Spleen (tissue), 11 donors: ENCODE measurements at regions not wholly inside any gene's neighbourhood (a gene's known extent, or its start where the extent isn't known, plus 50 kb on each side); places are given as distances from the start of the nearest gene placed in this dataset.

ENCODE experiments used
- DNase-seq: peaks from one replicate; pipeline ENCODE4 v3.0.0-alpha.2; 2020
- H3K27ac ChIP-seq, 8 donors: fragments of 200-600 bp; sonication (generic) in 7 of 8; 1 replicate in 4 of 8; 2 replicates in 4 of 8; pipeline versions ENCODE4 v1.5.0 to v1.8.0; 2016 to 2021; ENCODE audit warnings: inconsistent platforms in 4 of 8, mild to moderate bottlenecking in 4 of 8, moderate library complexity in 1 of 8
- H3K27me3 ChIP-seq, 7 donors: fragments of 200-600 bp; sonication (generic) in 6 of 7; replicated peaks in 1 of 7; 1 replicate in 4 of 7; 2 replicates in 3 of 7; pipeline versions ENCODE4 v1.5.0 to v1.8.0; 2016 to 2021; ENCODE audit warnings: inconsistent platforms in 3 of 7, mild to moderate bottlenecking in 1 of 7
- H3K36me3 ChIP-seq, 6 donors: fragments of 200-600 bp; sonication (generic) in 5 of 6; 1 replicate in 4 of 6; 2 replicates in 2 of 6; pipeline versions ENCODE4 v1.5.0 to v1.8.0; 2016 to 2021; ENCODE audit warnings: inconsistent platforms in 2 of 6
- H3K4me1 ChIP-seq, 6 donors: fragments of 200-600 bp; sonication (generic) in 5 of 6; 1 replicate in 3 of 6; 2 replicates in 3 of 6; pipeline versions ENCODE4 v1.5.0 to v1.8.0; 2016 to 2021; ENCODE audit warnings: inconsistent platforms in 3 of 6
- H3K4me3 ChIP-seq, 8 donors: fragments of 200-600 bp; sonication (generic) in 7 of 8; 1 replicate in 4 of 8; 2 replicates in 4 of 8; pipeline versions ENCODE4 v1.5.0 to v1.8.0; 2016 to 2021; ENCODE audit warnings: inconsistent platforms in 4 of 8, mild to moderate bottlenecking in 4 of 8, moderate library complexity in 2 of 8
- H3K9me3 ChIP-seq, 8 donors: fragments of 200-600 bp; sonication (generic) in 7 of 8; 1 replicate in 4 of 8; 2 replicates in 4 of 8; pipeline versions ENCODE4 v1.5.0 to v1.8.0; 2016 to 2021; ENCODE audit warnings: inconsistent platforms in 4 of 8
- POLR2A ChIP-seq, 3 donors: fragments of 450-650 bp; IDR thresholded peaks; one replicate each; pipeline ENCODE4 v1.5.1; 2017; ENCODE audit warnings: antibody characterized with exemption in 3 of 3, mild to moderate bottlenecking in 1 of 3
- POLR2AphosphoS5 ChIP-seq, 3 donors: sonication (generic); formaldehyde crosslinking; IDR thresholded peaks; one replicate each; pipeline ENCODE4 v1.5.1; 2017; ENCODE audit warnings: antibody characterized with exemption in 3 of 3
- WGBS, 5 donors: extraction: QIAGEN DNeasy Blood & Tissue Kit in 3 of 5; methylation state at CpG; one replicate each; pipeline versions ENCODE4 v1.1.5 to v1.1.7; 2013 to 2018; 5-methylcytosine and 5-hydroxymethylcytosine counted together
- intact Hi-C: fragments of 100-400 bp; cut with DNase I; formaldehyde crosslinking; loops from one replicate; pipeline ENCODE4 v1.15.0; 2023; ENCODE audit warnings: low total_unique reads
- small RNA-seq, 4 donors: library from RNA; depleted of rRNA; stranded (forward); fragments of <200 nt; gene quantifications; one replicate each; pipeline ENCODE3, GENCODE V24; 2016
- TF ChIP-seq, protein P1 (sequence below), 11 experiments: fragments of 200-600 bp in 7 of 11; fragments of 450-650 bp in 4 of 11; sonication (generic) in 4 of 11; IDR thresholded peaks in 8 of 11; conservative IDR thresholded peaks in 3 of 11; 1 replicate in 7 of 11; 2 replicates in 4 of 11; pipeline versions ENCODE4 v1.4.0 to v1.8.0; 2016 to 2021; ENCODE audit warnings: antibody characterized with exemption in 11 of 11, inconsistent platforms in 4 of 11, mild to moderate bottlenecking in 1 of 11
- donor health status: healthy with polysubstance abuse.
- donor health status: DM: no; HTN: no; CAD: no; lungs with moderate emphysema.
- donor health status: DM: no; HTN: no; CAD: no.
- donor health status: Bipolar disorder and iron deficiency.
- donor health status: healthy.
- donor health status: DM: no; HTN: no; CAD: no.
- donor health status: DM: yes; HTN: yes; CAD: no.

DNA sequence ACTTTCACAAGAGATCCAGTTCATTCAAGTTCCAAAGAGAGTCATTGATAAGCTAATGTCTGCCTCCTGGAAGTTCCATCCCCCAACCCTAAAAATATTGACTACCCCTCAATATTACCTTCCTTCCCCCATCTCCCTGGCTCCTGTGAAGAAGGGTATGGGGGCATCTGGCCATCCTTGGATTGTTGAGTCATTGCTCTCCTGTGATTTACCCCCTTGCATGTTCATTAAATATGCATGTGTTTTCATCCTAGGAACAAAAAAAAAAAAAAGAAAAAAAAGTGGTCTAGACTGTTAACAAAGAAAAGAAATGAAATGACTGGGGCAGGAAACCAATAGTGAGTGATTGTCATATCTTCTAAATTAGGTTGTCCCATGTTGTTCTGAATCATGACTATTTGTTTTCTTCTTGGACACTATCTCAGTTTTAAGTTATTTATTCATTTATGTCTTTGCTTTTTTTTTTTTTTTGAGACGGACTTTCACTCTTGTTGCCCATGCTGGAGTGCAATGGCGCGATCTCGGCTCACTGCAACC lies 51.9 kb upstream of the HUWE1 start:
- Histone ChIP-seq H3K4me1 (no peaks in the 10 kb centered on the region), H3K4me3 (no peak overlapping the region), H3K9me3 (no peaks in the 10 kb centered on the region), H3K27me3 (no peaks in the 10 kb centered on the region), H3K36me3 (no peaks in the 10 kb centered on the region), H3K27ac (no peak overlapping the region)
- TF ChIP-seq POLR2A (IDR thresholded peaks at IDR 0.05) (no peak), POLR2AphosphoS5 (IDR thresholded peaks at IDR 0.05) (no peak)
- TF ChIP-seq, protein P1, sequence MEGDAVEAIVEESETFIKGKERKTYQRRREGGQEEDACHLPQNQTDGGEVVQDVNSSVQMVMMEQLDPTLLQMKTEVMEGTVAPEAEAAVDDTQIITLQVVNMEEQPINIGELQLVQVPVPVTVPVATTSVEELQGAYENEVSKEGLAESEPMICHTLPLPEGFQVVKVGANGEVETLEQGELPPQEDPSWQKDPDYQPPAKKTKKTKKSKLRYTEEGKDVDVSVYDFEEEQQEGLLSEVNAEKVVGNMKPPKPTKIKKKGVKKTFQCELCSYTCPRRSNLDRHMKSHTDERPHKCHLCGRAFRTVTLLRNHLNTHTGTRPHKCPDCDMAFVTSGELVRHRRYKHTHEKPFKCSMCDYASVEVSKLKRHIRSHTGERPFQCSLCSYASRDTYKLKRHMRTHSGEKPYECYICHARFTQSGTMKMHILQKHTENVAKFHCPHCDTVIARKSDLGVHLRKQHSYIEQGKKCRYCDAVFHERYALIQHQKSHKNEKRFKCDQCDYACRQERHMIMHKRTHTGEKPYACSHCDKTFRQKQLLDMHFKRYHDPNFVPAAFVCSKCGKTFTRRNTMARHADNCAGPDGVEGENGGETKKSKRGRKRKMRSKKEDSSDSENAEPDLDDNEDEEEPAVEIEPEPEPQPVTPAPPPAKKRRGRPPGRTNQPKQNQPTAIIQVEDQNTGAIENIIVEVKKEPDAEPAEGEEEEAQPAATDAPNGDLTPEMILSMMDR (IDR thresholded peaks at IDR 0.05 in 8 of 11, conservative IDR thresholded peaks at IDR 0.05 in 3 of 11): no peak
- no peak for DNase-seq
- WGBS, 5 donors: 80 to 92% (median 83%) methylated on average over 1 to 4 of the region's 4 CpGs; no CpG with 5 or more reads in 1 of the 5 donors
- intact Hi-C loops: no loop called here

Small RNAs in the stretch of these regions (small RNA-seq; reads per million reads assigned to genes)
- gene BX323845.1 (0 reads per million in 4 donors), gene BX323845.2 (0 reads per million in 4 donors)
